ENCODE measurements at regions not wholly inside any gene's neighbourhood (a gene's known extent, or its start where the extent isn't known, plus 50 kb on each side); places are given as distances from the start of the nearest gene placed in this dataset.

- H3K9me3 ChIP-seq: no peaks in the 10 kb centered on the region
- H3K4me1 ChIP-seq (ENCODE audit: control insufficient read depth in 1 of 2, extremely low read depth in 1 of 2, insufficient read depth in 2 of 2, low read length in 2 of 2): no peaks in the 10 kb centered on the region
- no CpG with 5 or more reads among the region's 2 CpGs for WGBS (ENCODE audit: insufficient coverage)
- ATAC-seq (replicated peaks in 1 of 4) (no peak), DNase-seq (no peak)
- Mint-ChIP-seq H3K36me3 (no peaks in the 10 kb centered on the region), H3K4me1 (no peaks in the 10 kb centered on the region), H3K27ac (no peak overlapping the region), H3K9me3 (peaks cover 0 to 3% (median 0%) of the 10 kb centered on the region in 3 donors), H3K27me3 (peaks cover 2 to 16% of the 10 kb centered on the region in 2 donors), H3K4me3 (no peak overlapping the region)
- no peak overlapping the region for H3K27ac ChIP-seq (ENCODE audit: low read length)
- no peak overlapping the region for H3K4me3 ChIP-seq (ENCODE audit: control insufficient read depth in 1 of 2, extremely low read depth in 1 of 2, low read length in 1 of 2)
- ChIA-PET CTCF (no interaction called here), POLR2A (no interaction called here)
- H3K27me3 ChIP-seq (replicated peaks in 1 of 2; ENCODE audit: control insufficient read depth in 2 of 2, extremely low read depth in 1 of 2, insufficient read depth in 2 of 2, low read length in 1 of 2): no peaks in the 10 kb centered on the region
- H3K36me3 ChIP-seq (ENCODE audit: control insufficient read depth in 2 of 2, extremely low read depth in 1 of 2, insufficient read depth in 1 of 2, low read length in 1 of 2): no peaks in the 10 kb centered on the region
Observed at GRCh38 chr5:88368201-88368600, 99.6 kb upstream of the TMEM161B start.

- 92% methylated on average over 2 of the region's 4 CpGs for WGBS (ENCODE audit: insufficient coverage)
- Mint-ChIP-seq H3K36me3 (no peaks in the 10 kb centered on the region), H3K27ac (no peak overlapping the region), H3K4me1 (no peaks in the 10 kb centered on the region), H3K27me3 (peaks cover 0 to 15% of the 10 kb centered on the region in 2 donors), H3K4me3 (no peak overlapping the region), H3K9me3 (peaks cover 0 to 3% (median 0%) of the 10 kb centered on the region in 3 donors)
- POLR2A ChIA-PET: no interaction called here
- CTCF ChIA-PET: interaction anchor here in 1 of 2 donors (0.6 kb wide), 1 partner anchor 1817 kb away, joined by 3 read pairs; no protein-coding TSS in a partner anchor
- Histone ChIP-seq H3K27me3 (replicated peaks in 1 of 2; ENCODE audit: control insufficient read depth in 2 of 2, extremely low read depth in 1 of 2, insufficient read depth in 2 of 2, low read length in 1 of 2) (no peaks in the 10 kb centered on the region), H3K4me1 (ENCODE audit: control insufficient read depth in 1 of 2, extremely low read depth in 1 of 2, insufficient read depth in 2 of 2, low read length in 2 of 2) (no peaks in the 10 kb centered on the region), H3K9me3 (no peaks in the 10 kb centered on the region), H3K27ac (ENCODE audit: low read length) (no peak overlapping the region), H3K4me3 (ENCODE audit: control insufficient read depth in 1 of 2, extremely low read depth in 1 of 2, low read length in 1 of 2) (no peak overlapping the region), H3K36me3 (ENCODE audit: control insufficient read depth in 2 of 2, extremely low read depth in 1 of 2, insufficient read depth in 1 of 2, low read length in 1 of 2) (no peaks in the 10 kb centered on the region)
- DNase-seq (no peak), ATAC-seq (replicated peaks in 1 of 4) (no peak)
Observed at GRCh38 chr5:88364991-88365390, 96.3 kb upstream of the TMEM161B start.

GRCh38 chr5:88355490-88356050 is 86.9 kb upstream of the TMEM161B start:
- H3K4me1 Mint-ChIP-seq: no peaks in the 10 kb centered on the region
- POLR2A ChIA-PET: no interaction called here
- WGBS (ENCODE audit: insufficient coverage): no CpG with 5 or more reads among the region's 1 CpG

GRCh38 chr5:88325868-88326267 is 57.2 kb upstream of the TMEM161B start:
- no peak overlapping the region for H3K4me3 ChIP-seq (ENCODE audit: control insufficient read depth in 1 of 2, extremely low read depth in 1 of 2, low read length in 1 of 2)
- no peak for DNase-seq
- CTCF ChIA-PET: no interaction called here
- no peaks in the 10 kb centered on the region for H3K4me1 ChIP-seq (ENCODE audit: control insufficient read depth in 1 of 2, extremely low read depth in 1 of 2, insufficient read depth in 2 of 2, low read length in 2 of 2)
- H3K27me3 ChIP-seq (replicated peaks in 1 of 2; ENCODE audit: control insufficient read depth in 2 of 2, extremely low read depth in 1 of 2, insufficient read depth in 2 of 2, low read length in 1 of 2): no peaks in the 10 kb centered on the region
- no peaks in the 10 kb centered on the region for H3K36me3 ChIP-seq (ENCODE audit: control insufficient read depth in 2 of 2, extremely low read depth in 1 of 2, insufficient read depth in 1 of 2, low read length in 1 of 2)
- H3K36me3 Mint-ChIP-seq: no peaks in the 10 kb centered on the region
- no peak for ATAC-seq (replicated peaks in 1 of 4)
- POLR2A ChIA-PET: no interaction called here
- no peaks in the 10 kb centered on the region for H3K9me3 ChIP-seq
- no peaks in the 10 kb centered on the region for H3K27me3 Mint-ChIP-seq
- no peak overlapping the region for H3K4me3 Mint-ChIP-seq
- no CpG with 5 or more reads among the region's 4 CpGs for WGBS (ENCODE audit: insufficient coverage)
- no peak overlapping the region for H3K27ac Mint-ChIP-seq
- H3K27ac ChIP-seq (ENCODE audit: low read length): no peak overlapping the region
- no peaks in the 10 kb centered on the region for H3K4me1 Mint-ChIP-seq
- no peaks in the 10 kb centered on the region for H3K9me3 Mint-ChIP-seq

More at GRCh38 chr5:88355490-88356050, 86.9 kb upstream of the TMEM161B start:
- Histone ChIP-seq H3K36me3 (ENCODE audit: control insufficient read depth in 2 of 2, extremely low read depth in 1 of 2, insufficient read depth in 1 of 2, low read length in 1 of 2) (no peaks in the 10 kb centered on the region), H3K4me1 (ENCODE audit: control insufficient read depth in 1 of 2, extremely low read depth in 1 of 2, insufficient read depth in 2 of 2, low read length in 2 of 2) (no peaks in the 10 kb centered on the region), H3K27me3 (replicated peaks in 1 of 2; ENCODE audit: control insufficient read depth in 2 of 2, extremely low read depth in 1 of 2, insufficient read depth in 2 of 2, low read length in 1 of 2) (no peaks in the 10 kb centered on the region), H3K9me3 (no peaks in the 10 kb centered on the region), H3K27ac (ENCODE audit: low read length) (no peak overlapping the region), H3K4me3 (ENCODE audit: control insufficient read depth in 1 of 2, extremely low read depth in 1 of 2, low read length in 1 of 2) (no peak overlapping the region)
- CTCF ChIA-PET: no interaction called here
- Mint-ChIP-seq H3K27ac (no peak overlapping the region), H3K4me3 (no peak overlapping the region), H3K27me3 (peaks cover 2 to 6% of the 10 kb centered on the region in 2 donors), H3K9me3 (peaks cover 0 to 7% (median 3%) of the 10 kb centered on the region in 3 donors), H3K36me3 (peaks cover 4% of the 10 kb centered on the region)
- ATAC-seq (replicated peaks in 1 of 4): no peak
- no peak for DNase-seq

- ATAC-seq (replicated peaks in 1 of 4): no peak
- Histone ChIP-seq H3K9me3 (no peaks in the 10 kb centered on the region), H3K36me3 (ENCODE audit: control insufficient read depth in 2 of 2, extremely low read depth in 1 of 2, insufficient read depth in 1 of 2, low read length in 1 of 2) (no peaks in the 10 kb centered on the region), H3K27ac (ENCODE audit: low read length) (no peak overlapping the region), H3K4me1 (ENCODE audit: control insufficient read depth in 1 of 2, extremely low read depth in 1 of 2, insufficient read depth in 2 of 2, low read length in 2 of 2) (no peaks in the 10 kb centered on the region), H3K27me3 (replicated peaks in 1 of 2; ENCODE audit: control insufficient read depth in 2 of 2, extremely low read depth in 1 of 2, insufficient read depth in 2 of 2, low read length in 1 of 2) (no peaks in the 10 kb centered on the region), H3K4me3 (ENCODE audit: control insufficient read depth in 1 of 2, extremely low read depth in 1 of 2, low read length in 1 of 2) (no peak overlapping the region)
- no peaks in the 10 kb centered on the region for H3K4me1 Mint-ChIP-seq
- H3K27ac Mint-ChIP-seq: no peak overlapping the region
- no peaks in the 10 kb centered on the region for H3K9me3 Mint-ChIP-seq
- no CpG with 5 or more reads among the region's 3 CpGs for WGBS (ENCODE audit: insufficient coverage)
- CTCF ChIA-PET: no interaction called here
- POLR2A ChIA-PET: no interaction called here
- DNase-seq: no peak
- no peaks in the 10 kb centered on the region for H3K36me3 Mint-ChIP-seq
- no peak overlapping the region for H3K4me3 Mint-ChIP-seq
- H3K27me3 Mint-ChIP-seq: no peaks in the 10 kb centered on the region
Observed at GRCh38 chr5:88322785-88323184, 54.1 kb upstream of the TMEM161B start.

Measured in T-cell (primary cell).